Dedifferentiated amniotic fluid mesenchymal stem cell (primary cell): ENCODE measurements at regions not wholly inside any gene's neighbourhood (a gene's known extent, or its start where the extent isn't known, plus 50 kb on each side); places are given as distances from the start of the nearest gene placed in this dataset.
"Not testable (repeated sequence)": the region's sequence is repeated elsewhere in the genome, so short reads cannot be mapped to it uniquely, and the experiment has no call there.

Experiments
- DNase-seq: peaks from one replicate; pipeline ENCODE4 v3.0.0-alpha.2; 2016; ENCODE audit errors: extremely low spot score

DNA sequence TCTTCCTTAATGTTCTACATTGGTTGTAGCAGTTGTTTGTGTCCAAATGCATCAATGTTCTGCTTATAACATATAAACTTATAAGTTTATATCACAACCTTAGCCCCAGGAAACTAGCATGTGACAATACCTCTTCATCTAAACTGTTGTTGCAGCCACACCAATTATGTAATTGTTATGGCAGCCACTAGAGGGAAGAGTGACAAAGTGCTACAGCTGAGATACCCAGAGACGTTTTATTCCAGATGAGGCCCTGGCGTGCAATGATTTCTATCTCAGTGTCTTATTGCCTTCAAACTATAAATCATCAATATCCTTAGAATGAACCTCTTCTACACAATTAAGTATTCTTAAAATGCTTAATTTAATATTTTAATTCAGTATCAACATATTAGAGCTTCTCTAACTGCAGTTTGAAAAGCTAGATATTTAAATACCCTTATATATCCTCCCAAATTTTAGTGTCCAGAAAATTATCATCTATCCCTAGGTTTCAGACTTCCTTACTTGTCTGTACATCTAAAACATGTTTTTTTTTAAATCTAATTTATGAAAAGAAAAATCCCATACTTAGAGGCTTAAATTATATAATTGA, 171.6 kb downstream of the PCDH10 start:
- DNase-seq, result peak; percentile 47

GRCh38 chr4:133316909-133317308, 167.8 kb downstream of the PCDH10 start:
- DNase-seq, result no peak

- no peak for DNase-seq
These were observed 165.9 kb downstream of the PCDH10 start for GRCh38 chr4:133314991-133315390.

GRCh38 chr4:133287396-133287795, 138.3 kb downstream of the PCDH10 start:
- no peak for DNase-seq

- no peak for DNase-seq
These were observed 129.5 kb downstream of the PCDH10 start for GRCh38 chr4:133278591-133278990.

GRCh38 chr4:133277940-133278339, 128.8 kb downstream of the PCDH10 start:
- DNase-seq, result not testable (repeated sequence)

- DNase-seq, result no peak
These were observed 126.2 kb downstream of the PCDH10 start for GRCh38 chr4:133275246-133275645.

- DNase-seq, result no peak
These were observed 124.3 kb downstream of the PCDH10 start for GRCh38 chr4:133273401-133273800.

DNA sequence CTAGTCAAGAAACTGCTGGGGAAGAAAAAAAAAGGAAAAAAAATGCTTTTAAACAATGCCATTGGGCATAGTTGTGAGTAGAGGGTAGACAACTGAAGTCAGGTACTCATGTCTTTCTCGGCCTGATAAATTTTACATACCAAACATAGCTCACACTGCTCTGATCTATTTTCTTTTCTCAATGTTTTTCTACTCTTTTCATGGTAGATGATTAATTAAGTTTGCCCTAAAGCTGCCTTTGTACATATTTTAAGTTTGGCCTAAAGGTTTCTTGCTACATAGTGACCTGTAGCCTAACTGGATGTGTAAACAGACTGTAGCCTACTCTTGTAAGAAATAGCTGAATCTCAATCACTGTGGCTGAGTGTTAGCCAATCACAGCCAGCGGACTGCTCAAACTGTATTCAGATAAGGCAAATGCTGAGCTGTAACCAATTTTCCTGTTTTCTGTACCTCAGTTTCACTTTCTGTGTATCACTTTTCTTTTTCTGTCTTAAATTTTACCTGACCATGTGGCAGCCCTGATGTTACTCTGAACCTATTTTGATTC, 121.0 kb downstream of the PCDH10 start:
- DNase-seq, result no peak

DNA sequence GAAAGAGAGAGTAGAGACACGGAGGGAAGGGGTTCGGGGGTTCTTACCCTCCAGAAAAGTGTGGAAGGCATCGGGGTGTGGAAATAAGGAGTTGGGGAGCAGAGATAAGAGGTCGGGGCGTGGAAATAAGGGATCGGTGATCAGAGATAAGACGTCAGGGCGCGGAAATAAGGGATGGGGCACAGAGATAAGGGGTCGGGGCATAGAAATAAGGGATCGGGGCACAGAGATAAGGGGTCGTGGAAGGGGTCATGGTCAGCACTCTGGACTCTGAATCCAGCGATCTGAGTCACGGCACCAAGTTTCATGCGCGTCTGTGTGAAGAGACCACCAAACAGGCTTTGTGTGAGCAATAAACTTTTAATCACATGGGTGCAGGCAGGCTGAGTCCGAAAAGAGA, 119.1 kb downstream of the PCDH10 start:
- DNase-seq, result no peak

DNA sequence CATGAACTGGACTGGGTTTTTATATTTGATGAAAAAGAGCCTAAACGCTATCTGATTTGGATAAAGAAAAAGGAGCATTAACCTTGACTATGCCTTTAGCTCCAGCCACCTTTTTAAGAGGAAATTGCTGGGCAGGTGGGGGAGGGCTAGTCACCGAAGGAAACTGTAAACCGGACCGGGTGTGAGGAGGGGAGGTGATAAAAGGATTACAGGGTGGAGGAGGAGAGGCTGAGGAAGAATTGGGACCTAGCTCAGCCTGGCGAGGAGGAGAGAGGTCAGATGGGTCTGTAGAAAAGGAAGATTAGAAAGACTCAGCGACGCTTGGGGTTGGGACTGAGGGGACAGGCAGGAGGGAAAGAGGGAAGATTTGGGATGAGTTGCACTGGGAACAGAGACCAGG, 118.4 kb downstream of the PCDH10 start:
- not testable (repeated sequence) for DNase-seq

DNA sequence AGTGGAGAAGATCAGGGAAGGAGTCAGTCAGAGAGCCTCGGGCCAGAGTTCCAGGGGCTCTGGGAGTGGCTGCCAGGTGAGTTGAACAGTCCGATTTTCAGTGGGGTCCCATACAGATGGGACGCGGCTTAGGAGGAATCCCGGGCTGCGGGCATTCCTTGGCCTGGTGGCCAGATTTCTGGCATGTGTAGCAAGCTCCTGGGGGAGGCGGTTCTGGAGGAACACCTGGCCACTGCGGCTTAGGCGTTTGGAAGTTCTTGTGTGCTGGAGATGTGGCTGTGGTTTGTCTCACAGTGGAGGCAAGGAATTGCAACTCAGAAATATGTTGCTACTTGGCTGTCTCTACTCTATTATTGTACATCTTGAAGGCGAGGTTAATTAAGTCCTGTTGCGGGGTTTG, 117.9 kb downstream of the PCDH10 start:
- not testable (repeated sequence) for DNase-seq

GRCh38 chr4:133264251-133264650, 115.2 kb downstream of the PCDH10 start:
- DNase-seq, result not testable (repeated sequence)

- no peak for DNase-seq
These were observed 114.0 kb downstream of the PCDH10 start for GRCh38 chr4:133263104-133263503.

GRCh38 chr4:133247861-133248260, 98.8 kb downstream of the PCDH10 start:
- no peak for DNase-seq

DNA sequence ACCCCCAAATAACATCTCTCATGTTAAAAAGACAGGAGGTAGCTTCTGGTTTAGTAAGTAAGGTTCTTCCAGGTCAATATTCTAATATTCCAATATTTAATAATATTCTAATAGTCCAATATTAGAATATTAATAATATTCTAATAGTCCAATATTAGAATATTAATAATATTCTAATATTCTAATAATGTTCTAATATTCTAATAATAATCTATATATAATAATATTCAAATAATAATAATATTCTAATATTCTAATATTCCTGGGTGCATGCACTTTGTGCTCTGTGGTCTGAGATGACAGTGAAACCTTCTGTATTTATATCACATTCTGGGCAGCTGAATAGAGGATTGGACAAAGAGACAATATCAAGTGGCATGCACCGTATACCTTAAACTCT, 96.1 kb downstream of the PCDH10 start:
- DNase-seq, result no peak
